ENCODE measurements at regions not wholly inside any gene's neighbourhood (a gene's known extent, or its start where the extent isn't known, plus 50 kb on each side); places are given as distances from the start of the nearest gene placed in this dataset.

- H3K79me2 ChIP-seq (ENCODE audit: insufficient read depth, low read length), result no peaks in the 10 kb centered on the region
- TF ChIP-seq EZH2phosphoT487 (IDR thresholded peaks at IDR 0.05; ENCODE audit: borderline replicate concordance) (no peak), CTCF (conservative IDR thresholded peaks at IDR 0.05; ENCODE audit: low read length) (no peak)
- H3K27me3 ChIP-seq (ENCODE audit: insufficient read depth, low read length, poor library complexity, severe bottlenecking), result no peaks in the 10 kb centered on the region
- H4K20me1 ChIP-seq (ENCODE audit: insufficient read depth, low read length, poor library complexity, severe bottlenecking), result no peaks in the 10 kb centered on the region
- no peaks in the 10 kb centered on the region for H3K4me1 ChIP-seq (ENCODE audit: insufficient read depth, low read length, poor library complexity, severe bottlenecking)
- H3K9me2 ChIP-seq (replicated peaks; ENCODE audit: low read depth, low read length), result no peaks in the 10 kb centered on the region
- no peaks in the 10 kb centered on the region for H3K36me3 ChIP-seq (ENCODE audit: insufficient read depth, low read length)
- no peaks in the 10 kb centered on the region for H3K9me3 ChIP-seq (ENCODE audit: insufficient read depth, low read depth, low read length)
- H3K4me2 ChIP-seq (ENCODE audit: low read depth, low read length, poor library complexity, severe bottlenecking), result no peak overlapping the region
- H2AFZ ChIP-seq (ENCODE audit: low read length), result no peak overlapping the region
- H3F3A ChIP-seq (ENCODE audit: low read depth), result no peaks in the 10 kb centered on the region
- H3K9ac ChIP-seq (ENCODE audit: low read depth, low read length, poor library complexity, severe bottlenecking), result no peak overlapping the region
- no peak overlapping the region for H3K4me3 ChIP-seq (ENCODE audit: low read length, poor library complexity, severe bottlenecking)
Observed at GRCh38 chr2:8049176-8049575, 632.7 kb upstream of the ID2 start.

DNA sequence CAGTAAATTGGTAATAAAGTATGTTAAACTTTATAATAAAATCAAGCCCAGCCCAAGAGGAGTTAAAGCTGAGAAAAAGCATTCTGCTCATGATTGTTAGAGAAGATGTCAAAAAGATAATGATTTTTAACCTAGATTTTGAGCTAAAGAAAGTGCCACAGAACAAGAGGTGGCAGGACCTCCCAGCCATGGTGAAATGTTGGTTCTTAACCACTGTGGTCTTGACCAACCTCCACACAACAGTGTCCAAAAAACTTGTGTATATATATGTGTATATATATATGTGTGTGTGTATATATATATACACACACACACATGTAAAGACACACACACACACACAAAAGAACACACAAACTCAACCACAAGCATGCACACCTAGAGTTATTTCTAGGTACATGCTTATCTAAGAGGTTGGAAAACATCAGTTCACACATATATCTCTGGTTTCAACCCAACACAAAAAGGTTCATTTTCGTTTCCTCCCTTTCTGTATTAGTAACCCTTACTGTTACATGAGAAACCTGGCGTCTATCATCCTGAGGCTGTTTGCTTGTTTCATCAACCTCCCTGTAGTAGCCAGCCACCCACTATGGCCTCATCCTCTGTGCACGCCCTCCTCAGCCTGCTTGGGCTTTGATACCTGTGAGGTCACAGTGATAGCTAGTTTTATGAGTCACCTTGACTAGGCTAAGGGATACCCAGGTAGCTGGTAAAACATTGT, 631.8 kb upstream of the ID2 start:
- TF ChIP-seq CTCF (conservative IDR thresholded peaks at IDR 0.05; ENCODE audit: low read length), result no peak
- no peak for TF ChIP-seq EZH2phosphoT487 (IDR thresholded peaks at IDR 0.05; ENCODE audit: borderline replicate concordance)
- no peak overlapping the region for H3K4me2 ChIP-seq (ENCODE audit: low read depth, low read length, poor library complexity, severe bottlenecking)
- peaks cover 2% of the 10 kb centered on the region for H3K4me1 ChIP-seq (ENCODE audit: insufficient read depth, low read length, poor library complexity, severe bottlenecking)
- H3K9ac ChIP-seq (ENCODE audit: low read depth, low read length, poor library complexity, severe bottlenecking), result no peak overlapping the region
- no peaks in the 10 kb centered on the region for H3K27me3 ChIP-seq (ENCODE audit: insufficient read depth, low read length, poor library complexity, severe bottlenecking)
- H3K79me2 ChIP-seq (ENCODE audit: insufficient read depth, low read length), result no peaks in the 10 kb centered on the region
- no peaks in the 10 kb centered on the region for H3K36me3 ChIP-seq (ENCODE audit: insufficient read depth, low read length)
- no peak overlapping the region for H2AFZ ChIP-seq (ENCODE audit: low read length)
- H3K4me3 ChIP-seq (ENCODE audit: low read length, poor library complexity, severe bottlenecking), result no peak overlapping the region
- no peaks in the 10 kb centered on the region for H3K9me2 ChIP-seq (replicated peaks; ENCODE audit: low read depth, low read length)
- no peaks in the 10 kb centered on the region for H3K9me3 ChIP-seq (ENCODE audit: insufficient read depth, low read depth, low read length)
- H3F3A ChIP-seq (ENCODE audit: low read depth), result no peaks in the 10 kb centered on the region
- no peaks in the 10 kb centered on the region for H4K20me1 ChIP-seq (ENCODE audit: insufficient read depth, low read length, poor library complexity, severe bottlenecking)

GRCh38 chr2:8053216-8053615, 628.6 kb upstream of the ID2 start:
- Histone ChIP-seq H3K79me2 (ENCODE audit: insufficient read depth, low read length) (no peaks in the 10 kb centered on the region), H2AFZ (ENCODE audit: low read length) (no peak overlapping the region; the same call in 1 of the 2 replicates), H3F3A (ENCODE audit: low read depth) (no peaks in the 10 kb centered on the region), H3K27me3 (ENCODE audit: insufficient read depth, low read length, poor library complexity, severe bottlenecking) (no peaks in the 10 kb centered on the region), H3K4me3 (ENCODE audit: low read length, poor library complexity, severe bottlenecking) (no peak overlapping the region), H3K4me1 (ENCODE audit: insufficient read depth, low read length, poor library complexity, severe bottlenecking) (peaks cover 2% of the 10 kb centered on the region), H3K9me2 (replicated peaks; ENCODE audit: low read depth, low read length) (no peaks in the 10 kb centered on the region), H3K36me3 (ENCODE audit: insufficient read depth, low read length) (no peaks in the 10 kb centered on the region), H4K20me1 (ENCODE audit: insufficient read depth, low read length, poor library complexity, severe bottlenecking) (no peaks in the 10 kb centered on the region), H3K9me3 (ENCODE audit: insufficient read depth, low read depth, low read length) (no peaks in the 10 kb centered on the region), H3K4me2 (ENCODE audit: low read depth, low read length, poor library complexity, severe bottlenecking) (no peak overlapping the region), H3K9ac (ENCODE audit: low read depth, low read length, poor library complexity, severe bottlenecking) (no peak overlapping the region)
- TF ChIP-seq CTCF (conservative IDR thresholded peaks at IDR 0.05; ENCODE audit: low read length) (no peak), EZH2phosphoT487 (IDR thresholded peaks at IDR 0.05; ENCODE audit: borderline replicate concordance) (no peak)

Data from Loucy (cell line).